Glomerular visceral epithelial cell (primary cell): ENCODE measurements at regions not wholly inside any gene's neighbourhood (a gene's known extent, or its start where the extent isn't known, plus 50 kb on each side); places are given as distances from the start of the nearest gene placed in this dataset.

Experiments used
- DNase-seq: peaks from one replicate; pipeline ENCODE4 v3.0.0-alpha.2; 2016; ENCODE audit errors: extremely low spot score

- DNase-seq, result no peak
Observed at GRCh38 chr10:47230957-47231356, 69.0 kb upstream of the GDF10 start.

GRCh38 chr10:47231414-47231813 lies 68.6 kb upstream of the GDF10 start:
- no peak for DNase-seq

- DNase-seq, result no peak
Observed at GRCh38 chr10:47233631-47234030, 66.4 kb upstream of the GDF10 start.

GRCh38 chr10:47235484-47235883 lies 64.5 kb upstream of the GDF10 start:
- no peak for DNase-seq

GRCh38 chr10:47237316-47238260 lies 62.4 kb upstream of the GDF10 start:
- no peak for DNase-seq

- DNase-seq, result no peak
Observed at GRCh38 chr10:47238331-47239095, 61.5 kb upstream of the GDF10 start.

GRCh38 chr10:47239211-47239610 lies 60.8 kb upstream of the GDF10 start:
- DNase-seq, result no peak

GRCh38 chr10:47240173-47240572 lies 59.8 kb upstream of the GDF10 start:
- DNase-seq, result no peak

GRCh38 chr10:47241256-47241655 lies 58.7 kb upstream of the GDF10 start:
- DNase-seq, result no peak

- no peak for DNase-seq
Observed at GRCh38 chr10:47241946-47242867, 57.8 kb upstream of the GDF10 start.

- DNase-seq, result no peak
Observed at GRCh38 chr10:47243356-47243755, 56.6 kb upstream of the GDF10 start.

- DNase-seq, result no peak
Observed at GRCh38 chr10:47243791-47244190, 56.2 kb upstream of the GDF10 start.

GRCh38 chr10:47244560-47245500 lies 55.2 kb upstream of the GDF10 start:
- DNase-seq, result no peak

- no peak for DNase-seq
Observed at GRCh38 chr10:47245731-47246350, 54.2 kb upstream of the GDF10 start.

- no peak for DNase-seq
Observed at GRCh38 chr10:47246406-47247147, 53.4 kb upstream of the GDF10 start.

- no peak for DNase-seq
Observed at GRCh38 chr10:47247148-47248059, 52.6 kb upstream of the GDF10 start.

GRCh38 chr10:47248386-47249090 lies 51.5 kb upstream of the GDF10 start:
- DNase-seq, result no peak

GRCh38 chr10:47249881-47250280 lies 50.1 kb upstream of the GDF10 start:
- DNase-seq, result no peak
